Endothelial cell (in vitro differentiated cells): ENCODE measurements at regions not wholly inside any gene's neighbourhood (a gene's known extent, or its start where the extent isn't known, plus 50 kb on each side); places are given as distances from the start of the nearest gene placed in this dataset.

Source experiments
- DNase-seq: peaks from one replicate; pipeline ENCODE4 v3.0.0; 2021; ENCODE audit warnings: low spot score
- H3K27ac Mint-ChIP-seq: one replicate; pipeline ENCODE4 v1.8.0; 2021; ENCODE audit warnings: mixed read lengths, inconsistent platforms; ENCODE audit not compliant: unreplicated experiment
- H3K27me3 Mint-ChIP-seq: one replicate; pipeline ENCODE4 v1.8.0; 2021; ENCODE audit warnings: mild to moderate bottlenecking, moderate library complexity, mixed read lengths, inconsistent platforms; ENCODE audit not compliant: unreplicated experiment
- H3K36me3 Mint-ChIP-seq: one replicate; pipeline ENCODE4 v1.8.0; 2021; ENCODE audit warnings: mild to moderate bottlenecking, low read depth, mixed read lengths, inconsistent platforms; ENCODE audit not compliant: unreplicated experiment
- H3K4me1 Mint-ChIP-seq: one replicate; pipeline ENCODE4 v1.8.0; 2021; ENCODE audit warnings: mild to moderate bottlenecking, mixed read lengths, inconsistent platforms; ENCODE audit not compliant: unreplicated experiment
- H3K4me3 Mint-ChIP-seq: one replicate; pipeline ENCODE4 v1.8.0; 2021; ENCODE audit warnings: mild to moderate bottlenecking, mixed read lengths, inconsistent platforms; ENCODE audit not compliant: unreplicated experiment
- H3K9me3 Mint-ChIP-seq: one replicate; pipeline ENCODE4 v1.8.0; 2021; ENCODE audit warnings: mixed read lengths, inconsistent platforms; ENCODE audit not compliant: unreplicated experiment
- TF ChIP-seq, protein P1 (sequence below): fragments of 200-600 bp; sonication (generic); IDR thresholded peaks from one replicate; pipeline ENCODE4 v1.5.0; 2021; ENCODE audit warnings: antibody characterized with exemption; ENCODE audit not compliant: unreplicated experiment

DNA sequence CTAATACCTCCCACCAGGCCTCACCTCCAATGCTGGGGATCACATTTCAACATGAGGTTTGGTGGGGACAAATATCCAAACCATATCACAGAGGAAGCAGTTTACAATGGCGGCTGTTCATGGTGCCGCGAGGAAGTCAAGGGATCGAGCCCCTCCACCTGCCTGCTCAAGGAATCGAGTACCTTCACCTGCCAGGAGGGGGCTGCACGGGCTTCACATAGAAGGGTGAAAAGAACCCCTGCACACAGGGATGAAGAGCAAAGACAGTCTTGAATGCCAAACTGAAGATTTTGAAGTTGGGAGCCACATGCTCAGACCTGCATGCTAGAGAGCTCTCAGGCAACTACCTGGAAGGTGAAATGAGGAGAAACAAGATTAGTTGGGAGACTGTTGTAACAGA is 110.3 kb downstream of the KCNF1 start:
- Mint-ChIP-seq H3K4me1 (peaks cover 13% of the 10 kb centered on the region), H3K4me3 (no peak overlapping the region), H3K36me3 (no peaks in the 10 kb centered on the region), H3K9me3 (no peaks in the 10 kb centered on the region), H3K27me3 (peaks cover 8% of the 10 kb centered on the region), H3K27ac (no peak overlapping the region)
- TF ChIP-seq, protein P1, sequence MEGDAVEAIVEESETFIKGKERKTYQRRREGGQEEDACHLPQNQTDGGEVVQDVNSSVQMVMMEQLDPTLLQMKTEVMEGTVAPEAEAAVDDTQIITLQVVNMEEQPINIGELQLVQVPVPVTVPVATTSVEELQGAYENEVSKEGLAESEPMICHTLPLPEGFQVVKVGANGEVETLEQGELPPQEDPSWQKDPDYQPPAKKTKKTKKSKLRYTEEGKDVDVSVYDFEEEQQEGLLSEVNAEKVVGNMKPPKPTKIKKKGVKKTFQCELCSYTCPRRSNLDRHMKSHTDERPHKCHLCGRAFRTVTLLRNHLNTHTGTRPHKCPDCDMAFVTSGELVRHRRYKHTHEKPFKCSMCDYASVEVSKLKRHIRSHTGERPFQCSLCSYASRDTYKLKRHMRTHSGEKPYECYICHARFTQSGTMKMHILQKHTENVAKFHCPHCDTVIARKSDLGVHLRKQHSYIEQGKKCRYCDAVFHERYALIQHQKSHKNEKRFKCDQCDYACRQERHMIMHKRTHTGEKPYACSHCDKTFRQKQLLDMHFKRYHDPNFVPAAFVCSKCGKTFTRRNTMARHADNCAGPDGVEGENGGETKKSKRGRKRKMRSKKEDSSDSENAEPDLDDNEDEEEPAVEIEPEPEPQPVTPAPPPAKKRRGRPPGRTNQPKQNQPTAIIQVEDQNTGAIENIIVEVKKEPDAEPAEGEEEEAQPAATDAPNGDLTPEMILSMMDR: no peak
- no peak for DNase-seq

DNA sequence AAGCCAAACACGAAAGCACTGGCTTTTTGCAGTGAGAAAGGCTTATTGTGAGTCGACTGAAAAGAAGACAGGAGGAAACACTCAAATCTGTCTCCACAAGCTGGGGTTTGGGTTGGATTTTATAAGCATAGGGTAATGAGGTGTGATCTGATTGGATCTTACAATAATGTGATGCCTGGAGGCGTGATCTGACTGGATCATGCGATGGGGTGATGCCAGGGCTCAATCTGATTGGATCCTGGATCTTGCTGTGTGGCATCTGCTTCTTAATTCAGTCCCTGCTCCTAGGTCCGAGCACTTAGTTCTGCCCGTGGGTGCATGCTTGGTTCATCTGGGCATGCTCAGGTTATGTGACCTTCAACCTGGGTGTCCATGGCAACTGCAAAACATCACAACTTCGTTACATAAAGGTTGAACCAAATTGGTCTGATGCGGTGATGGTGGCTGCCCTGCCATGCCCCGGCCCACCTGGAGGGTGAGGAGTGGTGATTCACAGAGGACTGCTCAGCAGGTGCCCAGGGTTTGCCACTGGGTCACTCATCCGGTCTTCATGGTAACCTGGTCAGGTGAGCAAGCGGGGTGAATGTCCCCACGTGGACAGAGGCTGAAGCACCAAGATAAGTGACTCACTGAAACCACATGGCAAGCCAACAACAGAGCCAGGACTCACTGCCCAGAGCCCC is 111.0 kb downstream of the KCNF1 start:
- Mint-ChIP-seq H3K4me3 (no peak overlapping the region), H3K27me3 (peaks cover 8% of the 10 kb centered on the region), H3K27ac (no peak overlapping the region), H3K4me1 (peaks cover 13% of the 10 kb centered on the region), H3K9me3 (no peaks in the 10 kb centered on the region), H3K36me3 (no peaks in the 10 kb centered on the region)
- no peak for DNase-seq
- TF ChIP-seq, protein P1: no peak

DNA sequence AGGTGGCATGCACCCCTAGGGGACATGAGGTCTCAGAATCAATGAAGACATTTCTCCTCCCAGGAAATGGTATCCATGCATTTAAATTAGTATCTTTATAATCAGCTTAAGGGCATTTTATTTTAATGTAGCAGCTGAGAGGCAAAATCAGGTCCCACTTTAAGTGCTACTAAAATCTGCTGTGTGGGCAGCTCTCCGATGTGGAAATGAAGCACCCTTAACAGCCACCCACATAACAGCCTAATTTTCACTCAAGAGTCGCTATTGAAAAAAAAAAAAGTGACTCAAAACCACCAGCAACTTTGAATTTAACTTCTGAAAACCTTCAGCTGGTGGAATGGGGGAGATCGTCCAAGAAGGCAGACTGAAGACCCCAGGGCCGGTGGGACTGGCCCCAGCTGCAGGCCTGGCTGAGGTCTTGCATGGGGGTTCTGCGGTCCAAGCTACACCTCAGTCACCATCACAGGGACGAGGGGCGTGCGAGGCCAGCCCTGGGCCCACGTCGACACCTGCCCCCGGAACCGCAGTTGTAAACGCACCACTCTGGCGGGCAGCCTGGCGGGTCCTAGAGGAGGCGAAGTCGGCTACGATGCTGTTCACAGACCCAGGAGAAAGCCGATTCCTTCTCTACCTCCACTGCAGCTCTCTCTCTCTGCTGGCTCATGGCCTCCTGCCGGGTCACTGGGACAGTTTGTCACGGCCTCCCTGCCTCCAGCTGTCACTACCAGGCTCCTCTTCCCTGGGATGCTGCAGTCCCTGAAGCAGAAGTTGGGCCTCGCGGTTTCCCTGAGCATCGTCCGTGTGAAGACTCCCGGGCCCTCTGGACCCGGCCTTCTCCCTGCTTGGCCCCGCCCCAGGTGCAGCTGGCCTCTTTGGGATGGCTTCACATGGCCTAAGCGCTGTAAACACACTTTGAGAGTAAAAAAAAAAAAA is 111.9 kb downstream of the KCNF1 start:
- Mint-ChIP-seq H3K4me1 (peaks cover 13% of the 10 kb centered on the region), H3K27me3 (peaks cover 8% of the 10 kb centered on the region)
- no peak for DNase-seq

DNA sequence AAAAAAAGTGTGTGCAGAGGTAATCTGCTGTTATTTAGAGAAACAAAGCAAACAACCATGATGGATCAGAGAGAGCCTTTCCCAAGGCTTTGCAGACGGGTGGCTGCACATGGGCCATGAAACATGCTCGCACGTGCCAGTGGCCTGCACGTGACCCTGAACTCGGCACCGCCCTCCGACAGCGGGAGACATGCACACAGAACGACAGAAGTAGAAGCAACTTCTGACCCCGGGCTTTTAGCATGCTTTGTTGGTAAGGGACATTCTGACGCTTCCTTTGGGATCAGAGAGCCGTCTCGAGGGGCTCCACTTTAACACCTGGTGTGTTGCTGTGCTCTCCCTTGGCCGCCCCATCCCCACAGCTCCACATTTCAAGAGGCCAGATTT is 112.5 kb downstream of the KCNF1 start:
- H3K9me3 Mint-ChIP-seq: no peaks in the 10 kb centered on the region
- no peaks in the 10 kb centered on the region for H3K36me3 Mint-ChIP-seq
- peak overlapping the region; percentile 31 for H3K27ac Mint-ChIP-seq
- TF ChIP-seq, protein P1: no peak
- peaks cover 13% of the 10 kb centered on the region for H3K4me1 Mint-ChIP-seq
- DNase-seq: no peak
- peaks cover 9% of the 10 kb centered on the region for H3K27me3 Mint-ChIP-seq
- no peak overlapping the region for H3K4me3 Mint-ChIP-seq

More for the DNA sequence above, 111.9 kb downstream of the KCNF1 start:
- no peaks in the 10 kb centered on the region for H3K36me3 Mint-ChIP-seq
- H3K4me3 Mint-ChIP-seq: no peak overlapping the region
- no peaks in the 10 kb centered on the region for H3K9me3 Mint-ChIP-seq
- H3K27ac Mint-ChIP-seq: no peak overlapping the region
- TF ChIP-seq, protein P1: no peak

DNA sequence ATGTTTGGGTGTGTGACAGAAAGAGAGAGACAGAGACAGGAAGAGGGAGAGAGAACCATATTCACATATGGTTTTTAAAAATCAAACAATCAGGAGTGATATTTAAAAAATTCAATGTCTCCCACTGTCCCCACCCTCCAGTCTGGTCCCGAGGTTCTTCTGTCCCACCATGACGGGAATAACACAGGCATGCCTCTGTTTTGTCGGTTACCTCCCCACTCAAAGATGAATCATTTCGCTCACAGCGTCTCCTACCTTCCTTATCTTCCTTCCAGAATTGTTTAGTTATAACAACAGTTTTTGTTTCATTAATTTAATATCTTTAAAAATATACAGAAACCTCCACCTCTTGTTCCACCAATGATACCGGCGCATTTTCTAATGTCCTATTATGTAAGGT is 113.0 kb downstream of the KCNF1 start:
- no peaks in the 10 kb centered on the region for H3K9me3 Mint-ChIP-seq
- no peak overlapping the region for H3K4me3 Mint-ChIP-seq
- H3K27ac Mint-ChIP-seq: peak overlapping the region; percentile 31
- TF ChIP-seq, protein P1: no peak
- DNase-seq: no peak
- peaks cover 13% of the 10 kb centered on the region for H3K4me1 Mint-ChIP-seq
- H3K27me3 Mint-ChIP-seq: peaks cover 9% of the 10 kb centered on the region
- no peaks in the 10 kb centered on the region for H3K36me3 Mint-ChIP-seq
